ENCODE measurements at regions not wholly inside any gene's neighbourhood (a gene's known extent, or its start where the extent isn't known, plus 50 kb on each side); places are given as distances from the start of the nearest gene placed in this dataset.

- TF ChIP-seq POLR2AphosphoS5 (IDR thresholded peaks at IDR 0.05; ENCODE audit: borderline replicate concordance, low read depth, low read length) (no peak), EZH2 (IDR thresholded peaks at IDR 0.05) (no peak), FOXP2 (optimal IDR thresholded peaks at IDR 0.05; ENCODE audit: control extremely low read depth, extremely low read length, insufficient read depth) (no peak)
Observed at GRCh38 chr11:122319085-122319484, 203.1 kb upstream of the BLID start.

Data from SK-N-MC (cell line).